Neural cell (in vitro differentiated cells): ENCODE measurements at regions not wholly inside any gene's neighbourhood (a gene's known extent, or its start where the extent isn't known, plus 50 kb on each side); places are given as distances from the start of the nearest gene placed in this dataset.

ENCODE experiments used
- CTCF ChIP-seq: fragments of 450-650 bp; IDR thresholded peaks from 2 replicates; pipeline ENCODE4 v1.5.1; 2014; ENCODE audit warnings: antibody characterized with exemption, mild to moderate bottlenecking, moderate library complexity; ENCODE audit not compliant: poor library complexity, severe bottlenecking
- POLR2AphosphoS5 ChIP-seq: IDR thresholded peaks from 2 replicates; pipeline ENCODE4 v1.6.1; 2012
- SMC3 ChIP-seq: fragments of 450-650 bp; conservative IDR thresholded peaks from 2 replicates; pipeline ENCODE4 v1.6.1; 2014; ENCODE audit warnings: antibody characterized with exemption, mild to moderate bottlenecking, moderate library complexity; ENCODE audit not compliant: poor library complexity
- TAF1 ChIP-seq: IDR thresholded peaks from 2 replicates; pipeline ENCODE4 v1.6.1; 2012; ENCODE audit warnings: low read depth

- TF ChIP-seq CTCF (no peak), TAF1 (no peak), POLR2AphosphoS5 (no peak), SMC3 (no peak)
Observed at GRCh38 chr15:46815240-46815639, 902.1 kb upstream of the SEMA6D start.
